NCI-H460 (cell line): ENCODE measurements at regions not wholly inside any gene's neighbourhood (a gene's known extent, or its start where the extent isn't known, plus 50 kb on each side); places are given as distances from the start of the nearest gene placed in this dataset.
"Not testable (repeated sequence)": the region's sequence is repeated elsewhere in the genome, so short reads cannot be mapped to it uniquely, and the experiment has no call there.

ENCODE experiments used
- DNase-seq: peaks from one replicate; pipeline ENCODE4 v3.0.0-alpha.2; 2016; ENCODE audit warnings: low read depth; ENCODE audit errors: extremely low read depth

GRCh38 chr2:8552293-8552801, 129.5 kb upstream of the ID2 start:
- no peak for DNase-seq

- DNase-seq = peak; percentile 12
These were observed 128.2 kb upstream of the ID2 start for GRCh38 chr2:8553643-8554042.

GRCh38 chr2:8554296-8554806, 127.5 kb upstream of the ID2 start:
- no peak for DNase-seq

DNA sequence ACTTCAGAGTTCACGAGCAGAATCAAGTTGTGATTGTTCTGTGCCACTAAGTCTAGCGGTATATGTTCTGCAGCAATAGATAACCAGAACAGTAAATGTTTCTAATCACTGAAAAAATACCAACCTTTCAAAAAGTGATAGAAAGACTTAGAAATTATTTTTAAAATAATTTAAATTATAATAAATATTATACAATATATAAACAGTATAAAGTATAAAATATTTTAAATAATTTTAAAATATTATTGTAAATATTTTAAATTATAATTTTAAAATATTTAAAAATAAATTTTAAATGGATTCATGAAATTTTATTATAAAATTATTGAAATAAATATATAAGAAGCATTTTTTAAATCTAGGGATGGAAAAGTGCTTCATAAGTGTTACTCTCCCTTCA, 126.3 kb upstream of the ID2 start:
- no peak for DNase-seq

DNA sequence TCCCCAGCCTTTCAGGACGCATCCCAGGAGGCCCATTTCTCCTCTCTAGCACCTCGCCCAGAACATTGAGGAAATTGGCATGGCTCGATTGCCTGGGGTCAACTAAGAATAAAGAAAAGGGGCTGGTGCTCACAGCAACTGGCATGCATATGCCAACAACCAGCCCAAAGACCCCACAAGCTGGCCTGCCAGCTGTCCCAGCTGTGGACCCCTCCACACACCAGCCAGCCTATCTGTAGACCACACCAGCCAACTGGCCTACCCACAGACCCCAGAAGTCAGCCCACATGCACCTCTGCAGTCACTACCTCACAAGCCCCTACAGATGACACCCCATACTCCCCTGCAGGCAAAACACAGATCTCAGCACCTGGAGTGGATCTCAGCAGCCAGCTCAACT, 123.8 kb upstream of the ID2 start:
- no peak for DNase-seq

DNA sequence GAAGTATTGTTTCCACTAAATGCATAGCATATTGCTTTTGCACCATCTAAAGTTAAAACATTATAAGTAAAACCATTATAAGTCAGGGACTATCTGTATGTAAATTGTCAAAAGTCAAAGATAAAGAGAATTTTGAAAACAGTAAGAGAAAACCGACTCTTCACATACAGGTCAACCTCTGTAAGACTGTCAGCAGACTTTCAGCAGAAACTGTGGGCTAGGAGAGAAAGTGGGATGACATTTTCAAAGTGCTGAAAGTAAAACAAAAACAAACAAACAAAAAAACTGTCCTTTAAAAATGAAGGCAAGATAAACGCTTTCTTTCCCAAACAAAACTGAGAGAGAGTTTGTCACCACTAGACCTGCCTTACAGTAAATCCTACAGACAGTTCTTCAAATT, 122.9 kb upstream of the ID2 start:
- no peak for DNase-seq

GRCh38 chr2:8559805-8560204, 122.1 kb upstream of the ID2 start:
- DNase-seq = no peak

- not testable (repeated sequence) for DNase-seq
These were observed 120.2 kb upstream of the ID2 start for GRCh38 chr2:8561692-8562091.

DNA sequence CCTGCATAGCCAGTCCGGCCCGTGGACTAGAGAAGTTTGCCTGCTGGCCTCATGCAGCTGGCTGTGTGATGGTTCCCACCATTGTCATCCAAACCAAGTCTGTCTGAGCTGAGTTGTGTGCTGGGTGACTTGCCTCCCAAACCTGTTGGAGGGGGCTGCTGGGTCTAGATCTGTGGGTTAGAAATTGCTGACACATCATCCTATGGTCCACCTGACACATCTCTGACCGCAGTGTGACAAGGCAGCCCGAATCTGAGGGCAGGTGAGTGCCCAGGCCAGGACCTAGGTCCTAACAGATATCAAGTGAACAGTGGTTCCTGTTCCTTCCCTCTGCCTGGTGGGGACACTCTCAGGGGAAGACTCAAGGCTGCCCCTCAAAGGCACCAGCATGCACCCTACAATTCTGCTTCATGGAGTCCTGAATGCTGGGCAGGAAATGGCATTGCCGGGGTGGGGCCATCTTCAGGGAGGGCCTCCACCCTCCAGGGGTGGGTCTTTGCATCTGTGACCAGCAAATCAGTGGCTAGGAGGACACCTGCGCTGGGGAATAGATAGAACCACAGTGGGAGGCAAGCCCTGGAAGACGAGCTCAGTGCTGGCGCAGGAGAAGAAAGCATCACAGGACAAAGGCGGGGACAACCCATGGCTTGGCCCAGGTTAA, 117.9 kb upstream of the ID2 start:
- DNase-seq = no peak

DNA sequence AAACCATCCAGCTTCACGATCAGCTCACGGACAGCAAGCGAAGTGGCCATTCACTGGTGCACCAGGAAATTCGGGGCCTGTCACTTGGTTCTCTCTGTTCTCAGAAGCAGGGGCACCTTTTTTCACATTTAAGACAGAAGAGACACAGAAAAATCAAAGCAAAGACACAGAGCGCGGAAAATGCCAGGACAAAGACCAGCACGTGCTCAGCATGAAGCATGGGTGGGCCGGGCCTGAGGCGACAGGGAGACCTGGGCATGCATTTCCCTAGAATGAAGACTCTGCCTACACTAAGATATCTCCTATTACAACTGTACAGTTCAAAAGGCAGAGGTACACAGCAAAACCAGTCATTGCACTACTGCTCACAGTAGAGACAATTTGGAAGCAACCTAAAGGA, 117.4 kb upstream of the ID2 start:
- DNase-seq = no peak

GRCh38 chr2:8565399-8566154, 116.3 kb upstream of the ID2 start:
- DNase-seq = no peak

DNA sequence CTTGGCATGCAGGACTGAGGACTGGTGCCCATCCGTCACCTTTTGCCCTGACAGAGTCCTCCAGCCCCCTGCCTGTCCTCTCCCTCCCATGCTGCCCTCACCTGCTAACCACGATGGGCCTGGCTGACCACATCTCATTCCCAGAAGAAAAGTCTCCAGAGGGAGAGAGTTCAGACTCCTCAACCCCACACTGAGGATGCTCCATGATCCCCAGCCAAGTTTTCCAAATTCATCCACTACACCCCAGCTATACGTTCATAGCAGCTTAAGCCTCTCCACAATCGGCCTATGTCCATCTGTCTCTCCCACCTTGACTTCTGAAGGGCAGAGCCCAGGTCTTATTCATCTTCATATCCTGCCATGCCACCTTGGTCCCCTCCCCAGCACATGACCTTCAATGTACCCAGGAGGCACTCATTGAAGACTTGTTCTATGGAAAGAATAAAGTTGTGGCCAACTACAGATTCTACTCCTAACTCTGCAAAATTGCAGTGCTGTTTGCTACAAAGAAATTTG, 115.6 kb upstream of the ID2 start:
- DNase-seq = no peak

GRCh38 chr2:8566774-8567468, 114.9 kb upstream of the ID2 start:
- no peak for DNase-seq

- no peak for DNase-seq
These were observed 114.2 kb upstream of the ID2 start for GRCh38 chr2:8567469-8568260.

DNA sequence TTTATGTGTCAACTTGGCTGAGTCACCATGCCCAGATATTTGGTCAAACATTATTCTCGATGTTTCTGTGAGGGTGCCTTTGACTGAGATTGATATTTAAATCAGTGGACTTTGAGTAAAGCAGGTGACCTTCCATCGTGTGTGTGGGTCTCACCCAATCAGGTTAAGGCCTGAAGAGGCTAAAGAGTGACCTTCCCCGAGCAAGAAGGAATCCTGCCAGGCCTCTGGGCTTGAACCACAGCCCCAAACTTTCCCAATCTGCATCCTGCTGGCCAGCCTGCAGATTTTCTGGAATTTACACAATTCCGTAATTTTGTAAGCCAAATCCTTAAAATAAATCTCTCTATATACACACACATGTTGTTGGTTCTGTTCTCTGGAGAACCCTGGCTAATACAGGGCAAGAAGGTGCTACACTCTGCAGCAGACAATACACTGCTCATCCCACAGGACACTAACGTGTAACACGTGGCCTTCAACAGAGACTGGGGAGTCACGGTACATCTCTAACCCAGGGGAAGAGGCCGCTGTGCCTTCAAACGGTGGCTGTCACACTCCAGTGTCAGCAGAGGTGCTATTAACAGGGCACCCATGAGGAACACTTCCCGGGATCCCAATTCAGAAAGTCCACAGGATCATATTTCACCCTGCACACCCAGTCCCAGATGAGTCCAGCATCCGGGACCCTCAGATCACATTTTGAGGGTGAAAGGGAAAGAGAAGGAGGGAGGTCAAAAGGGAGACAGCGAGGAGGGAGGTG, 113.1 kb upstream of the ID2 start:
- no peak for DNase-seq

- DNase-seq = no peak
These were observed 112.4 kb upstream of the ID2 start for GRCh38 chr2:8569332-8569930.

- no peak for DNase-seq
These were observed 111.2 kb upstream of the ID2 start for GRCh38 chr2:8570637-8571036.

DNA sequence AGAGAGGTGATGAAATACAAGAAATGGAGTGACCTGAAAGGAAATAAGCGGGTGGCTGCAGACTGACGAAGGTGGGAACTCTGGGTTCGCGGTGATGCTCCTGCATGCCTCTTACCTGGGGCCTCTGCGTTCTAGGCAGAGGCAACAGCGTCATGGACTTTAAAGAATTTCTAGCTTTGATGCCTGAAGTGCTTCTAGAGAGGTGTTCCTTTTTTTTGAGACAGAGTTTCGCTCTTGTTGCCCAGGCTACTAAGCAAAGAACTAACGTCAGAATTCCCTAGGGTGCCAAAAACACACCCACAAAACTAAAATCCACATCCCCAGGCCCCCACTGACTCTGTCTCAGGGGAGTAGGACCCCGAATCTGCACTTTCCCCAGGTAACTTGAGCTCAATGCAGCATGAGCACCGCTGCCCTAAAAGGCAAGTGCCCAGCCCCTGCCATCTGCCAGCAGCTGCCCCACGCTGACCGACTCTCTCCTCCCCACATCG, 110.5 kb upstream of the ID2 start:
- no peak for DNase-seq
